ENCODE measurements at regions not wholly inside any gene's neighbourhood (a gene's known extent, or its start where the extent isn't known, plus 50 kb on each side); places are given as distances from the start of the nearest gene placed in this dataset.

DNA sequence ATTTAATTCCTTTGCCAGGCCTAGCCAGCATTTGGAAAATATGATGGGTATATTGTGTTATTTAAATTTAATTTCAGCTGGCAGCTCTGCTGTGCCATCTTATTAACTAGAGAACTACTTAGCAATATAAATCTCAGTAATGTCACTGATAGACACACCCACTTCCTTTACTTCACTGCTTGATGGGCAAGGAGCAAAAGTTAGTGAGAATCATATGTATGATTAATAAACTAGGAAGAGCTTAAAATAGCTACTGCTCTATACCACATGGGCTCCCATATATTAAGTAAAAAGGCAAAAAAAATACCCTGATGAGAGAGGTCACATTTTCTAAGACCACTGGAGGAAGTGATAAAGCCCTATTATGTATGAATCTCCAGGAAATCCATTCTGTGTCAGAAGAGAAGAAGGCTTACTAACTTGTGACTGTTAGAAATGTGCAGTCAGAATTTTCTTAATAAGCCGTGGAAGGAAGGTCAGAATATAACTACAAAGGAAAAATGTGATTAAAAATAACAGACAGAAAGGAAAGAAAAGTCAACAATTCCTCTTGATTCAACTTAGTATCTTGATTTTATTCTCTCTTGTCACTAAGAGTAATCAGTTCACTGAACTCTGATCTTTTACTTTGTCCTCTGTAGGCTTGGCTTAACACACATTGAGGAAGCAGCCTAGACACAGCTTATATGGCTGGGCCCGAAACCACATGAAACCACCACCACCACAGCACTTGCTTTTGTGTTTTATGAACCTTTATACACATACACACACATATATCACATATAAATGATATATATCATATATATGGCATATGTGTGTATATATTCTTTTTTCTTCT, 1233.9 kb upstream of the ALCAM start:
- H3K4me2 ChIP-seq = no peak overlapping the region
- H3K4me1 ChIP-seq = no peaks in the 10 kb centered on the region
- FAIRE-seq (no peak), DNase-seq (ENCODE audit: low read depth in 1 of 2, low spot score in 1 of 2) (no peak), ATAC-seq (no peak)
- no peak overlapping the region for H3K4me3 ChIP-seq
- no peak overlapping the region for H3K27ac ChIP-seq
- 29% methylated on average over 2 of the region's 2 CpGs for WGBS (ENCODE audit: missing lambda C conversion rate)
- ChIA-PET CTCF (no interaction called here), POLR2A (no interaction called here)
- TF ChIP-seq, protein P1, sequence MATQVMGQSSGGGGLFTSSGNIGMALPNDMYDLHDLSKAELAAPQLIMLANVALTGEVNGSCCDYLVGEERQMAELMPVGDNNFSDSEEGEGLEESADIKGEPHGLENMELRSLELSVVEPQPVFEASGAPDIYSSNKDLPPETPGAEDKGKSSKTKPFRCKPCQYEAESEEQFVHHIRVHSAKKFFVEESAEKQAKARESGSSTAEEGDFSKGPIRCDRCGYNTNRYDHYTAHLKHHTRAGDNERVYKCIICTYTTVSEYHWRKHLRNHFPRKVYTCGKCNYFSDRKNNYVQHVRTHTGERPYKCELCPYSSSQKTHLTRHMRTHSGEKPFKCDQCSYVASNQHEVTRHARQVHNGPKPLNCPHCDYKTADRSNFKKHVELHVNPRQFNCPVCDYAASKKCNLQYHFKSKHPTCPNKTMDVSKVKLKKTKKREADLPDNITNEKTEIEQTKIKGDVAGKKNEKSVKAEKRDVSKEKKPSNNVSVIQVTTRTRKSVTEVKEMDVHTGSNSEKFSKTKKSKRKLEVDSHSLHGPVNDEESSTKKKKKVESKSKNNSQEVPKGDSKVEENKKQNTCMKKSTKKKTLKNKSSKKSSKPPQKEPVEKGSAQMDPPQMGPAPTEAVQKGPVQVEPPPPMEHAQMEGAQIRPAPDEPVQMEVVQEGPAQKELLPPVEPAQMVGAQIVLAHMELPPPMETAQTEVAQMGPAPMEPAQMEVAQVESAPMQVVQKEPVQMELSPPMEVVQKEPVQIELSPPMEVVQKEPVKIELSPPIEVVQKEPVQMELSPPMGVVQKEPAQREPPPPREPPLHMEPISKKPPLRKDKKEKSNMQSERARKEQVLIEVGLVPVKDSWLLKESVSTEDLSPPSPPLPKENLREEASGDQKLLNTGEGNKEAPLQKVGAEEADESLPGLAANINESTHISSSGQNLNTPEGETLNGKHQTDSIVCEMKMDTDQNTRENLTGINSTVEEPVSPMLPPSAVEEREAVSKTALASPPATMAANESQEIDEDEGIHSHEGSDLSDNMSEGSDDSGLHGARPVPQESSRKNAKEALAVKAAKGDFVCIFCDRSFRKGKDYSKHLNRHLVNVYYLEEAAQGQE (IDR thresholded peaks at IDR 0.05) = no peak
- TF ChIP-seq ZFP36 (IDR thresholded peaks at IDR 0.05; ENCODE audit: borderline replicate concordance, partially characterized antibody) = no peak
- no peak for TF ChIP-seq JUNB (IDR thresholded peaks at IDR 0.05)
- TF ChIP-seq FOSL2 (IDR thresholded peaks at IDR 0.05) = no peak
- TF ChIP-seq FOSL2 (CRISPR knock-in tag; IDR thresholded peaks at IDR 0.05) = no peak
- no peak for TF ChIP-seq ZC3H11A (IDR thresholded peaks at IDR 0.05)
- no peak for TF ChIP-seq CHD4 (IDR thresholded peaks at IDR 0.05; ENCODE audit: borderline replicate concordance)
- no peak for TF ChIP-seq GATA3 (IDR thresholded peaks at IDR 0.05; ENCODE audit: borderline replicate concordance)
- TF ChIP-seq FOSB (CRISPR knock-in tag; IDR thresholded peaks at IDR 0.05) = no peak
- TF ChIP-seq, protein P2, sequence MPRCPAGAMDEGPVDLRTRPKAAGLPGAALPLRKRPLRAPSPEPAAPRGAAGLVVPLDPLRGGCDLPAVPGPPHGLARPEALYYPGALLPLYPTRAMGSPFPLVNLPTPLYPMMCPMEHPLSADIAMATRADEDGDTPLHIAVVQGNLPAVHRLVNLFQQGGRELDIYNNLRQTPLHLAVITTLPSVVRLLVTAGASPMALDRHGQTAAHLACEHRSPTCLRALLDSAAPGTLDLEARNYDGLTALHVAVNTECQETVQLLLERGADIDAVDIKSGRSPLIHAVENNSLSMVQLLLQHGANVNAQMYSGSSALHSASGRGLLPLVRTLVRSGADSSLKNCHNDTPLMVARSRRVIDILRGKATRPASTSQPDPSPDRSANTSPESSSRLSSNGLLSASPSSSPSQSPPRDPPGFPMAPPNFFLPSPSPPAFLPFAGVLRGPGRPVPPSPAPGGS (IDR thresholded peaks at IDR 0.05) = no peak
- no peak for TF ChIP-seq EHF (CRISPR knock-in tag; IDR thresholded peaks at IDR 0.05)
- TF ChIP-seq KDM1A (IDR thresholded peaks at IDR 0.05; ENCODE audit: low read depth) = no peak
- no peak for TF ChIP-seq RAD21 (conservative IDR thresholded peaks at IDR 0.05 in 1 of 2, IDR thresholded peaks at IDR 0.05 in 1 of 2)
- no peak for TF ChIP-seq SMC3 (IDR thresholded peaks at IDR 0.05)
- TF ChIP-seq MYC (IDR thresholded peaks at IDR 0.05; ENCODE audit: borderline replicate concordance, low read length) = no peak
- TF ChIP-seq HOXA7 (CRISPR knock-in tag; IDR thresholded peaks at IDR 0.05) = no peak
- no peak for TF ChIP-seq HOXB13 (CRISPR knock-in tag; IDR thresholded peaks at IDR 0.05; ENCODE audit: low read depth)
- TF ChIP-seq BHLHE40 (IDR thresholded peaks at IDR 0.05; ENCODE audit: low read depth, low read length) = no peak
- no peak for TF ChIP-seq TFCP2L1 (CRISPR knock-in tag; IDR thresholded peaks at IDR 0.05)
- TF ChIP-seq POLR2AphosphoS2 (conservative IDR thresholded peaks at IDR 0.05; ENCODE audit: low read length) = no peak
- no peaks in the 10 kb centered on the region for H3K9me3 ChIP-seq

DNA sequence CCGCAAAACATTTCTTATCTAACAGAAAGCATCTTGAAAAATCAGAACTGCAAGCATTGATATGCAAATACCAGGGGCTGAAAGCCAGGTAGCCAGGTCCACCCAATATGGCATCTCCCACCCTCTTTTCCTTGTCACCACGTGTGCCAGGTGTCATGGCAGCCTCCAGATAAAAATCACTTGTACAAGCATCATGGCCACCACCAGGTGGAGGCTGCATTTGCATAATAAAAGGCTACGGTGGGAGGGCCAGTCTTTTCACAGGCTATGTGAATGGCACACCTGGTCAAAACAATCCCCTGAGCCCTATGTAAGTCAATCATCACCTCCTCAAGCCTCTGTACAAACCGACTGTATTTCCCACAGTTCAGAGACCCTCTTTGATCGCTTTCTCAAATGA, 1233.1 kb upstream of the ALCAM start:
- no peak overlapping the region for H3K4me2 ChIP-seq
- ATAC-seq (no peak), FAIRE-seq (no peak), DNase-seq (ENCODE audit: low read depth in 1 of 2, low spot score in 1 of 2) (peak in 1 of 2 experiments; percentile 12)
- H3K4me3 ChIP-seq = no peak overlapping the region
- TF ChIP-seq CEBPB (IDR thresholded peaks at IDR 0.05) (no peak), TP53 (CRISPR knock-in tag; IDR thresholded peaks at IDR 0.05) (no peak), KDM1A (IDR thresholded peaks at IDR 0.05; ENCODE audit: low read depth) (no peak), CHD2 (IDR thresholded peaks at IDR 0.05; ENCODE audit: low read length, partially characterized antibody) (no peak), BHLHE40 (IDR thresholded peaks at IDR 0.05; ENCODE audit: low read depth, low read length) (no peak)
- TF ChIP-seq, protein P3, sequence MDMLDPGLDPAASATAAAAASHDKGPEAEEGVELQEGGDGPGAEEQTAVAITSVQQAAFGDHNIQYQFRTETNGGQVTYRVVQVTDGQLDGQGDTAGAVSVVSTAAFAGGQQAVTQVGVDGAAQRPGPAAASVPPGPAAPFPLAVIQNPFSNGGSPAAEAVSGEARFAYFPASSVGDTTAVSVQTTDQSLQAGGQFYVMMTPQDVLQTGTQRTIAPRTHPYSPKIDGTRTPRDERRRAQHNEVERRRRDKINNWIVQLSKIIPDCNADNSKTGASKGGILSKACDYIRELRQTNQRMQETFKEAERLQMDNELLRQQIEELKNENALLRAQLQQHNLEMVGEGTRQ (IDR thresholded peaks at IDR 0.05) = no peak
- POLR2A ChIA-PET = no interaction called here
- H3K4me1 ChIP-seq = no peaks in the 10 kb centered on the region
- no peaks in the 10 kb centered on the region for H3K9me3 ChIP-seq
- CTCF ChIA-PET = no interaction called here
- WGBS (ENCODE audit: missing lambda C conversion rate) = 43% methylated on average over 5 of the region's 5 CpGs
- no peak overlapping the region for H3K27ac ChIP-seq

All from A549 (cell line).